ENCODE measurements at regions not wholly inside any gene's neighbourhood (a gene's known extent, or its start where the extent isn't known, plus 50 kb on each side); places are given as distances from the start of the nearest gene placed in this dataset.
A peak's percentile ranks its signal among the peaks of the same experiment; 100 is the strongest.

- DNase-seq (ENCODE audit: extremely low spot score) = no peak
- POLR2A ChIA-PET = no interaction called here
- TF ChIP-seq LEF1 (IDR thresholded peaks at IDR 0.05; ENCODE audit: borderline replicate concordance) (no peak), ARNT (IDR thresholded peaks at IDR 0.05) (no peak), FOXA1 (IDR thresholded peaks at IDR 0.05) (no peak), SP1 (IDR thresholded peaks at IDR 0.05) (no peak), ZNF384 (IDR thresholded peaks at IDR 0.05) (no peak), NFRKB (IDR thresholded peaks at IDR 0.05) (no peak), FOXK2 (IDR thresholded peaks at IDR 0.05) (no peak)
- CTCF ChIA-PET = interaction anchor here (0.5 kb wide), 1 partner anchor 148 kb away, joined by 3 read pairs; no protein-coding TSS in a partner anchor
These were observed 746.5 kb upstream of the ADAMTS5 start for GRCh38 chr21:27713154-27714109.

GRCh38 chr21:27704567-27705166 is 737.8 kb upstream of the ADAMTS5 start:
- DNase-seq (ENCODE audit: extremely low spot score) = no peak
- CTCF ChIA-PET = no interaction called here
- POLR2A ChIA-PET = interaction anchor here (0.9 kb wide), 1 partner anchor 1041 kb away, joined by 3 read pairs; no protein-coding TSS in a partner anchor
- TF ChIP-seq ARNT (IDR thresholded peaks at IDR 0.05) (no peak), TARDBP (IDR thresholded peaks at IDR 0.05) (no peak), SP1 (IDR thresholded peaks at IDR 0.05) (no peak), HDGF (IDR thresholded peaks at IDR 0.05; ENCODE audit: borderline replicate concordance) (no peak), BHLHE40 (IDR thresholded peaks at IDR 0.05; ENCODE audit: borderline replicate concordance) (no peak), CTBP1 (IDR thresholded peaks at IDR 0.05; ENCODE audit: borderline replicate concordance) (no peak), NFRKB (IDR thresholded peaks at IDR 0.05) (no peak), ZNF384 (IDR thresholded peaks at IDR 0.05) (no peak), PKNOX1 (IDR thresholded peaks at IDR 0.05) (no peak), ELF4 (IDR thresholded peaks at IDR 0.05) (no peak), FOXM1 (IDR thresholded peaks at IDR 0.05; ENCODE audit: borderline replicate concordance) (no peak)

DNA sequence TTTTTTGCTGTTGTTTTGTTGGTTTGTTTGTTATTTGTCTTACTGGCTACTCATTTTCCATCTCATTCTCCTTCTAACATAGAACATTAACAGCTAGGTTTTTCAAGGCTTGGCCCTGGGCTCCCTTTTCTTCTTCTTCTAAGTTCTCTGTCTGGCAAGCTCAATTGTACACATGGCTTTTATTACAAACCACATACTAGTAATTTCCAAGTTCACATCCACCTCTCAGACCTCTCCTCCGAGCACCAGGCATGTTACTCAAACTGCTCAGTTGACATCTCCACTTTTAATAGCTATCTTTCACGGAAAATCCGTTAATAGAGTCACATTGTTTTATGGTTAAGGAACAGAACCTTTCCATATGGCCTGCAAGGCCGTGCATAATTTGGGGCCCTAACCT is 736.9 kb upstream of the ADAMTS5 start:
- no peak for DNase-seq (ENCODE audit: extremely low spot score)
- CTCF ChIA-PET = no interaction called here
- TF ChIP-seq FOXA1 (IDR thresholded peaks at IDR 0.05) = no peak
- TF ChIP-seq ELF4 (IDR thresholded peaks at IDR 0.05) = no peak
- no peak for TF ChIP-seq L3MBTL2 (conservative IDR thresholded peaks at IDR 0.05)
- TF ChIP-seq SP1 (IDR thresholded peaks at IDR 0.05) = no peak
- TF ChIP-seq PKNOX1 (IDR thresholded peaks at IDR 0.05) = no peak
- no peak for TF ChIP-seq ZNF384 (IDR thresholded peaks at IDR 0.05)
- TF ChIP-seq HDGF (IDR thresholded peaks at IDR 0.05; ENCODE audit: borderline replicate concordance) = no peak
- no peak for TF ChIP-seq LEF1 (IDR thresholded peaks at IDR 0.05; ENCODE audit: borderline replicate concordance)
- TF ChIP-seq BHLHE40 (IDR thresholded peaks at IDR 0.05; ENCODE audit: borderline replicate concordance) = no peak
- TF ChIP-seq FOXK2 (IDR thresholded peaks at IDR 0.05) = no peak
- POLR2A ChIA-PET = interaction anchor here (0.9 kb wide), 1 partner anchor 1042 kb away, joined by 3 read pairs; no protein-coding TSS in a partner anchor

DNA sequence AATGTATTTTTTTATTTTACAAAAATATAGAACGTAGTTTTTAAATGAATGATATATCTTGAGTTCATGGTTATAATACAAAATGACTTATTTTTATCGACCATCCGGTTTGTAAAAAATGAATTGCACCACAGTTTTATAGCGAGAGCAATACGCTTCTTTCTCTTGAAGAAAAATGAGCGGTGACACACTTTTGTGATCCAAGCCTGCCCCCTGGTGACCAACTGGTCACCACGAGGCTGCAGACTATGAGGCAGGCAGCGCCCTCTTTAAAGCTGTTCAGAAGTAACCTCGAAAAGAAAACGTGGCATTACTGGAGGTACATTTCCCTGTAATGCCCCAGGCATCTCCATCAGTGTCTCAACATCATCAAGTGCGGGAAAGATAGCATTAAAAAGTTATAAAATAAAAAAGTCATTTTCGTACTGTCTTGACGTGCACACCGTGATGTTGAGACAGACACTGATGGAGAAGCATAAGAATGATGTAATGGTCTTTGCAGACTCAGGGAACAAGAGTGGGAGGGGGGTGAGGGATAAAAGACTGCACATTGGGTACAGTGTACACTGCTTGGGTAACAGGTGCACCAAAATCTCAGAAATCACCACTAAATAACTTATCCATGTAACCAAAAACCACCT is 734.2 kb upstream of the ADAMTS5 start:
- TF ChIP-seq FOXA1 (IDR thresholded peaks at IDR 0.05) (no peak), SUZ12 (IDR thresholded peaks at IDR 0.05) (no peak), FOXK2 (IDR thresholded peaks at IDR 0.05) (no peak), CTBP1 (IDR thresholded peaks at IDR 0.05; ENCODE audit: borderline replicate concordance) (no peak), SP1 (IDR thresholded peaks at IDR 0.05) (no peak), ARNT (IDR thresholded peaks at IDR 0.05) (no peak)
- ChIA-PET CTCF (interaction anchor here (0.5 to 2.6 kb wide), 5 partner anchors 136 to 1044 kb away, joined by 3 to 9 read pairs (median 6); no protein-coding TSS in a partner anchor), POLR2A (no interaction called here)
- DNase-seq (ENCODE audit: extremely low spot score) = peak; percentile 72

GRCh38 chr21:27695246-27695645 is 728.4 kb upstream of the ADAMTS5 start:
- CTCF ChIA-PET = no interaction called here
- POLR2A ChIA-PET = no interaction called here
- DNase-seq (ENCODE audit: extremely low spot score) = no peak
- no peak for TF ChIP-seq SUZ12 (IDR thresholded peaks at IDR 0.05)
- no peak for TF ChIP-seq FOXA1 (IDR thresholded peaks at IDR 0.05)
- TF ChIP-seq TARDBP (IDR thresholded peaks at IDR 0.05) = no peak
- TF ChIP-seq L3MBTL2 (conservative IDR thresholded peaks at IDR 0.05) = no peak
- no peak for TF ChIP-seq NFRKB (IDR thresholded peaks at IDR 0.05)
- TF ChIP-seq FOXK2 (IDR thresholded peaks at IDR 0.05) = no peak
- TF ChIP-seq LEF1 (IDR thresholded peaks at IDR 0.05; ENCODE audit: borderline replicate concordance) = no peak

- CTCF ChIA-PET = no interaction called here
- no peak for DNase-seq (ENCODE audit: extremely low spot score)
- no peak for TF ChIP-seq BHLHE40 (IDR thresholded peaks at IDR 0.05; ENCODE audit: borderline replicate concordance)
- no peak for TF ChIP-seq FOXM1 (IDR thresholded peaks at IDR 0.05; ENCODE audit: borderline replicate concordance)
- no peak for TF ChIP-seq NFRKB (IDR thresholded peaks at IDR 0.05)
- no peak for TF ChIP-seq HDGF (IDR thresholded peaks at IDR 0.05; ENCODE audit: borderline replicate concordance)
- POLR2A ChIA-PET = no interaction called here
These were observed 727.8 kb upstream of the ADAMTS5 start for GRCh38 chr21:27694667-27695066.

All from HEK293T (cell line).